Cardiac fibroblast (primary cell): ENCODE measurements at regions not wholly inside any gene's neighbourhood (a gene's known extent, or its start where the extent isn't known, plus 50 kb on each side); places are given as distances from the start of the nearest gene placed in this dataset.

Experiments
- DNase-seq, 2 donors: peaks; one replicate each; pipeline versions ENCODE4 v3.0.0 to v3.0.0-alpha.2; 2010; ENCODE audit warnings: low read depth in 2 of 2
- H3K4me3 ChIP-seq, 2 donors: replicated peaks in 1 of 2; 1 replicate in 1 of 2; 2 replicates in 1 of 2; pipeline ENCODE4 v1.5.1; 2011; ENCODE audit warnings: low read depth in 2 of 2, low read length in 2 of 2, mild to moderate bottlenecking in 2 of 2, moderate library complexity in 1 of 2
- CTCF ChIP-seq: IDR thresholded peaks from one replicate; pipeline ENCODE4 v1.5.1; 2011; ENCODE audit warnings: low read depth, mild to moderate bottlenecking, low read length, inconsistent platforms

GRCh38 chr10:70965566-70965965 is 77.2 kb upstream of the PCBD1 start:
- H3K4me3 ChIP-seq: no peak overlapping the region
- DNase-seq: no peak
- no peak for TF ChIP-seq CTCF

- no peak for DNase-seq
- TF ChIP-seq CTCF: no peak
- no peak overlapping the region for H3K4me3 ChIP-seq
Observed at GRCh38 chr10:70966646-70967553, 78.5 kb upstream of the PCBD1 start.

GRCh38 chr10:70967591-70968587 is 79.5 kb upstream of the PCBD1 start:
- no peak for TF ChIP-seq CTCF
- H3K4me3 ChIP-seq: no peak overlapping the region
- DNase-seq: peak in 1 of 2 donors; percentile 11

GRCh38 chr10:70969188-70969587 is 80.8 kb upstream of the PCBD1 start:
- TF ChIP-seq CTCF: no peak
- H3K4me3 ChIP-seq: no peak overlapping the region
- DNase-seq: no peak

DNA sequence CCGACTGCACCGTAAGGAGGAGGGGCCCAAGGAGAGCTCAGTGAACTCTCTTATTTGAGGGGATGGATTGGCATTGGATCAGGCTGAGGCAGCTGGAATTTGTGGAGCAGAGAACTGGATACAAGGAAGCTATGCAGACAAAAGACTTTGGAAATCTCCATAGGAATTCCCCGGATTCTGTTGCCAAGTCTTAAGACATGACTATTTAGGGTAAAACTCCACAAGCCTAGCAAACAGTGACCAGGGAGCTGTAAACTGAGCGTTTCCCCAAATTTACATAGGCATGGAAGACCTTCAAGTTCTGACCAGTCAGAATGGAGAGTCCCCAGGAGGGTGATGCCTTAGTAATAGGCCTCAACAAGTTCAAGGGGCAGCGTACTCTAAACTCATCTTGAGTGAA is 82.5 kb upstream of the PCBD1 start:
- no peak overlapping the region for H3K4me3 ChIP-seq
- DNase-seq: peak; percentile 28 to 34
- no peak for TF ChIP-seq CTCF

- no peak for DNase-seq
- H3K4me3 ChIP-seq: no peak overlapping the region
- TF ChIP-seq CTCF: no peak
Observed at GRCh38 chr10:70973275-70973674, 84.9 kb upstream of the PCBD1 start.
